ENCODE measurements at regions not wholly inside any gene's neighbourhood (a gene's known extent, or its start where the extent isn't known, plus 50 kb on each side); places are given as distances from the start of the nearest gene placed in this dataset.
A peak's percentile ranks its signal among the peaks of the same experiment; 100 is the strongest.

DNA sequence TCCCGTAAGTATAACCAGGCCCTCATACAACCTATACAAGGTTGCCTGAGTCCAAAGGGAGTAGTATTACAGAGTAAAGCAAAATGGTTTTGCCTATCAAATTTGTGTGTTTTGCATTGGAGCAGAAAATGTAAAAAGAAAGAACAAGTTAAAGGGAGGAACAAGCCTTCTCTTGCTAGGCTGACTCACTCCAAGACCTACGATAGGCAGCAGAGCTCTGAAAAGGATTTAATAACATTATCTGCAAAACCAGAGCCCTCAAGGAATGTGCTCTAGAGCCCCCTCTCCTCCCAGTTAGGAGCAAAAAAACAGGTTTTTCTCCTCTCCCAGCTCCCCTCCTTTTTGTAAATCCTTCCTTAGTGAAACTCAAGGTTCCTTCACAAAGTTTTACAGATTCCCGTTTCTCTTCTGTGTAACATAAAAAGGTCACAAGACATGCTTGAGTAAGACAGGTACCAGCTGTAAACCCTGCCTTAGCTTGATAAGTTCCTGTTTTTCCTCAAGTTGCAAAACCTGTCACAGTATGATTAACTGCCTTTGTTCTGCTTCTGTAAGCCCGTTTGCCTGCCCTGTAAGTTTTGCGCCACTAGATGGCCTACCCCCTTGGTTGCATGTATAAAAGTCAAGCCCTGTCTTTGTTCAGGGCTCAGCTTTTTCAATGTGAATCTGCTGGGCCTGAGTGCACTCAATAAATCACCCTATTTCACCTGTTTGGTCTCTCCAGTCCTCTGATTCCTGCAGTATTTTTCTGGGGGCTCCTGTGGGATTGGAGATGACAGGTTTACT, 498.2 kb downstream of the KCNA4 start:
- TF ChIP-seq, protein P1, sequence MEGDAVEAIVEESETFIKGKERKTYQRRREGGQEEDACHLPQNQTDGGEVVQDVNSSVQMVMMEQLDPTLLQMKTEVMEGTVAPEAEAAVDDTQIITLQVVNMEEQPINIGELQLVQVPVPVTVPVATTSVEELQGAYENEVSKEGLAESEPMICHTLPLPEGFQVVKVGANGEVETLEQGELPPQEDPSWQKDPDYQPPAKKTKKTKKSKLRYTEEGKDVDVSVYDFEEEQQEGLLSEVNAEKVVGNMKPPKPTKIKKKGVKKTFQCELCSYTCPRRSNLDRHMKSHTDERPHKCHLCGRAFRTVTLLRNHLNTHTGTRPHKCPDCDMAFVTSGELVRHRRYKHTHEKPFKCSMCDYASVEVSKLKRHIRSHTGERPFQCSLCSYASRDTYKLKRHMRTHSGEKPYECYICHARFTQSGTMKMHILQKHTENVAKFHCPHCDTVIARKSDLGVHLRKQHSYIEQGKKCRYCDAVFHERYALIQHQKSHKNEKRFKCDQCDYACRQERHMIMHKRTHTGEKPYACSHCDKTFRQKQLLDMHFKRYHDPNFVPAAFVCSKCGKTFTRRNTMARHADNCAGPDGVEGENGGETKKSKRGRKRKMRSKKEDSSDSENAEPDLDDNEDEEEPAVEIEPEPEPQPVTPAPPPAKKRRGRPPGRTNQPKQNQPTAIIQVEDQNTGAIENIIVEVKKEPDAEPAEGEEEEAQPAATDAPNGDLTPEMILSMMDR (IDR thresholded peaks at IDR 0.05; ENCODE audit: insufficient read depth, low read length) = peak; percentile 73
- peak; percentile 78 for TF ChIP-seq POLR2AphosphoS5 (IDR thresholded peaks at IDR 0.05; ENCODE audit: low read depth)

All from HL-60 (cell line).